ENCODE measurements at regions not wholly inside any gene's neighbourhood (a gene's known extent, or its start where the extent isn't known, plus 50 kb on each side); places are given as distances from the start of the nearest gene placed in this dataset.

GRCh38 chr9:79004032-79004431 is 567.7 kb upstream of the TLE4 start:
- H3K4me3 ChIP-seq (ENCODE audit: low read depth, low read length), result no peak overlapping the region
- DNase-seq (ENCODE audit: low read depth), result no peak
- TF ChIP-seq, protein P1, sequence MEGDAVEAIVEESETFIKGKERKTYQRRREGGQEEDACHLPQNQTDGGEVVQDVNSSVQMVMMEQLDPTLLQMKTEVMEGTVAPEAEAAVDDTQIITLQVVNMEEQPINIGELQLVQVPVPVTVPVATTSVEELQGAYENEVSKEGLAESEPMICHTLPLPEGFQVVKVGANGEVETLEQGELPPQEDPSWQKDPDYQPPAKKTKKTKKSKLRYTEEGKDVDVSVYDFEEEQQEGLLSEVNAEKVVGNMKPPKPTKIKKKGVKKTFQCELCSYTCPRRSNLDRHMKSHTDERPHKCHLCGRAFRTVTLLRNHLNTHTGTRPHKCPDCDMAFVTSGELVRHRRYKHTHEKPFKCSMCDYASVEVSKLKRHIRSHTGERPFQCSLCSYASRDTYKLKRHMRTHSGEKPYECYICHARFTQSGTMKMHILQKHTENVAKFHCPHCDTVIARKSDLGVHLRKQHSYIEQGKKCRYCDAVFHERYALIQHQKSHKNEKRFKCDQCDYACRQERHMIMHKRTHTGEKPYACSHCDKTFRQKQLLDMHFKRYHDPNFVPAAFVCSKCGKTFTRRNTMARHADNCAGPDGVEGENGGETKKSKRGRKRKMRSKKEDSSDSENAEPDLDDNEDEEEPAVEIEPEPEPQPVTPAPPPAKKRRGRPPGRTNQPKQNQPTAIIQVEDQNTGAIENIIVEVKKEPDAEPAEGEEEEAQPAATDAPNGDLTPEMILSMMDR (IDR thresholded peaks at IDR 0.05; ENCODE audit: low read depth, low read length, missing control alignments), result no peak
- in situ Hi-C loops (cut with HindIII; ENCODE audit: low sequenced_read_pairs), result no loop called here

- TF ChIP-seq, protein P1 (IDR thresholded peaks at IDR 0.05; ENCODE audit: low read depth, low read length, missing control alignments), result no peak
- no peak overlapping the region for H3K4me3 ChIP-seq (ENCODE audit: low read depth, low read length)
- no peak for DNase-seq (ENCODE audit: low read depth)
- in situ Hi-C loops (cut with HindIII; ENCODE audit: low sequenced_read_pairs), result no loop called here
These were observed 565.2 kb upstream of the TLE4 start for GRCh38 chr9:79006546-79006945.

DNA sequence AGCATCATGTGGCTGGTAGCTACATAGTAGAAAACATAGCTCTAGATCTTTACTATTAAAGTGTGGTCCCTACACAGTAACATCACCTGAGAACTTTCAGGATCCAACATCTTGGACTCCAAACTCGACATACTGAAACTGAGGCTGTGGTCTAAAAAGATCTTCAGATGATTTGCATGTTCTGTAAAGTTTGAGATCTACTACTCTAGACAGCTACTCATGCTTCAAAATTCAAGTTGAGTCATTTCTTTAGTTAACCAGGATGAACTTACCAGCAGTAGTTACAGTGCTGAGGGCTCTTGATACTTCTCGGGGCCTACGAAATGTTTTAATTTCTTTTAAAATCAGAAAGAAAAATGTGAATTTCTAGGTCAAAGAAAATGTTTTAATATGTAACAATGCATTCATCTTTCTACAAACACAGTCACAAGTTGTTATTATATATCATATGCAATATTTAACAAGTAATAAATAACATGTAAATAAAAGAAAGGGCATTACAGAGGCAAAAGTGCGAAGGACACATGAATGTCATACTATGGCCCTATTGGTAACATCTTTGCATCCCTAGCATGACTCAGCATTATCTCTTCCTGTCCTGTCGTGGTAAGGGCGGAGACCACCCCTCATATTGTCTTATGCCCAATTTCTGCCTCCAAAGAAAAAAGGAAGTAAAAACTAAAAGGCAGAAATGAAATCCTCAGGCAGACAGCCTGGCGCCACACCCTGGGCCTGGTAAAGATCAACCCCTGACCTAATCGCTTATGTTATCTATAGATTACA is 563.9 kb upstream of the TLE4 start:
- no peak for DNase-seq (ENCODE audit: low read depth)
- no peak overlapping the region for H3K4me3 ChIP-seq (ENCODE audit: low read depth, low read length)
- TF ChIP-seq, protein P1 (IDR thresholded peaks at IDR 0.05; ENCODE audit: low read depth, low read length, missing control alignments), result no peak
- in situ Hi-C loops (cut with HindIII; ENCODE audit: low sequenced_read_pairs), result no loop called here

DNA sequence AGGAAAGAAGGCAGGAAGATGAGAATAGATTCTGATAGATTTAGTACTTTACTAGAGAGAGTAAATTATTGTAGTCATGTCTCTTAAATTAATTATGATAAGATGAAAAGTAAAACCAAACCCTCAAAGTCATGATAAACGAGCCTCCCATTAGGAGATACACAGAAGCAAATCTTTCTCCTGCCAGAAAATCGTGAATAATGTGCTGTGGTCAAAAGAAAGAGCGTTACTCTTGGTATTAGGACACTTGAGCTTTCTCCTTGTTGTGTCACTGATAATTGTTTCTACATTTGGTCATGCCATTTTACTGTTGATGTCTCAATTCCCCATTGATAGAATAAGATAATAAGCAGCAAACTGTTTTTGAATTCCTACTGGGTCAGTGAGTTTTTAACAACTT is 562.8 kb upstream of the TLE4 start:
- no peak overlapping the region for H3K4me3 ChIP-seq (ENCODE audit: low read depth, low read length)
- in situ Hi-C loops (cut with HindIII; ENCODE audit: low sequenced_read_pairs), result no loop called here
- TF ChIP-seq, protein P1 (IDR thresholded peaks at IDR 0.05; ENCODE audit: low read depth, low read length, missing control alignments), result no peak
- DNase-seq (ENCODE audit: low read depth), result no peak

- no peak for DNase-seq (ENCODE audit: low read depth)
- TF ChIP-seq, protein P1 (IDR thresholded peaks at IDR 0.05; ENCODE audit: low read depth, low read length, missing control alignments), result no peak
- in situ Hi-C loops (cut with HindIII; ENCODE audit: low sequenced_read_pairs), result no loop called here
- no peak overlapping the region for H3K4me3 ChIP-seq (ENCODE audit: low read depth, low read length)
These were observed 560.3 kb upstream of the TLE4 start for GRCh38 chr9:79011461-79011860.

- peak; percentile 48 for DNase-seq (ENCODE audit: low read depth)
- TF ChIP-seq, protein P1 (IDR thresholded peaks at IDR 0.05; ENCODE audit: low read depth, low read length, missing control alignments), result no peak
- in situ Hi-C loops (cut with HindIII; ENCODE audit: low sequenced_read_pairs), result no loop called here
- no peak overlapping the region for H3K4me3 ChIP-seq (ENCODE audit: low read depth, low read length)
These were observed 559.2 kb upstream of the TLE4 start for GRCh38 chr9:79012561-79012960.
